ENCODE measurements at regions not wholly inside any gene's neighbourhood (a gene's known extent, or its start where the extent isn't known, plus 50 kb on each side); places are given as distances from the start of the nearest gene placed in this dataset.

DNA sequence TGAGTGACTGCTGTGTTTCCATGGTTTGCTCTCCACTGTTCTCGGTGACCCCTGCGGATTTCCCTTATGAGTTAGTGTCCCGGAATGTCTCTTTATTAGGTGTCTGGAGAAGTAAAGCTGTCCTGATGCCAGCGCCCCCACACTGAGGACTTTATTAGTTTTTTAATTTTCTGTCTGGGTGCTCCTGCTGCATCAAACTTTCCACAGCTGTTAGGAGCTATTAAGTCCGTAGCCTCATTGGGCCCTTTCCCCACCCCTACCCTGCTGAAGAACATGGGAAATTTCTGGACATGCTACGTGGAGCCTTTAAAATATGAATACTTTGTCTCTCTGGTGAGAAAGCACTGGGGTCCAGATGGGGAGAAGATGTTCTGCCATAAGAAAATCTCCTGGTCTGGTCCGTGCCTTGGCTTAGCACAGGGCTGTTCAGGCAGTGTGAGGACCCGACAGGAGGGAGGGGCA, 161.7 kb upstream of the HES1 start:
- Histone ChIP-seq H3K27me3 (ENCODE audit: control insufficient read depth, insufficient read depth, low read length) (no peaks in the 10 kb centered on the region), H3K36me3 (ENCODE audit: control insufficient read depth, insufficient read depth, low read length) (no peaks in the 10 kb centered on the region), H3K4me3 (ENCODE audit: low read length) (no peak overlapping the region), H3K27ac (ENCODE audit: low read length) (no peak overlapping the region), H3K9me3 (ENCODE audit: control insufficient read depth, low read depth, low read length) (no peaks in the 10 kb centered on the region), H3K4me1 (ENCODE audit: control insufficient read depth, insufficient read depth, low read length) (peaks cover 11% of the 10 kb centered on the region)
- no CpG with 5 or more reads among the region's 8 CpGs for WGBS (ENCODE audit: insufficient coverage, low lambda C conversion rate)
- no peak for DNase-seq

DNA sequence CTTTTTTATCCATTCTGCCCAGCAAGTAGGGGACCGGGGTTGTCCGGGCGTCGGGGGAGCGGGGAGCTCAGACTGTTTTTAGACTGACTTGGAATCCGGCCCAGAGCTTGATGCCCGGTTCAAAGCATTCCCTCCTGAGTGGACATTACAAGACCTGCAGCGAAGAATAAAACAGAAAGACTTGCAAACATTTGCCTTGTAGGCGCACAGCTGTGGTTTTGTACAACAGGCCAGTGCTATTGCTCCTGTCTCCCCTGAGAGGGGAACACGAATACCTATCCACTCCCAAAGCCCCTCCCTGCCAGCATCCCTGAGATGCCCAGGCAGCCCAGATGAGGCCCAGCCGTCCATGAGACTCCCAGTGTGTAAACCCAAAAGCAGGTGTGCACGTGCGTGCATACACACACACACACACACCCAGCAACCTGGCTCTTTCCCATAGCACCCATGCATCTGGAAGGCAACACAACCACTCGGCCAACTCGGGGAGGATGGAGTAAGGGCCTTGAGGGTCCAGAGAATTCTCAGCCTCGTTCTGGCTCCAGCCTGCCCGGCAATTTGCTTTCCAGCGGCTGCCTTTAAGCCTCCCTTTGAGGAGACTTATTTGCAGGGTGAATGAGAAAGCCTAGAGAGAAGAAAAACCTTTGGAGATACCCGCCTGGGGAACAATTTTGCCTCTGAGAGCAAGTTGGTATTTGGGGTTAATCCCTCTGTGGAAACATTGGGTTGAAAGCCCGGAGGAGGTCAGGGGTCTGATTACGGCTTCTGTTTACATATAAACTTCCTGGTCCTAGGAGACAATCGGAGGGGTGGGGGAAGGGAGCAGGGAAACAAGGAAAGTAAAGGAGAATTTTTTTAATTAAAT, 161.0 kb upstream of the HES1 start:
- no peak overlapping the region for H3K4me3 ChIP-seq (ENCODE audit: low read length)
- no peak overlapping the region for H3K27ac ChIP-seq (ENCODE audit: low read length)
- 40% methylated on average over 1 of the region's 22 CpGs for WGBS (ENCODE audit: insufficient coverage, low lambda C conversion rate)
- DNase-seq: peak in 1 of 2 donors; percentile 43
- H3K4me1 ChIP-seq (ENCODE audit: control insufficient read depth, insufficient read depth, low read length): peaks cover 11% of the 10 kb centered on the region
- H3K27me3 ChIP-seq (ENCODE audit: control insufficient read depth, insufficient read depth, low read length): no peaks in the 10 kb centered on the region
- H3K36me3 ChIP-seq (ENCODE audit: control insufficient read depth, insufficient read depth, low read length): no peaks in the 10 kb centered on the region
- no peaks in the 10 kb centered on the region for H3K9me3 ChIP-seq (ENCODE audit: control insufficient read depth, low read depth, low read length)

DNA sequence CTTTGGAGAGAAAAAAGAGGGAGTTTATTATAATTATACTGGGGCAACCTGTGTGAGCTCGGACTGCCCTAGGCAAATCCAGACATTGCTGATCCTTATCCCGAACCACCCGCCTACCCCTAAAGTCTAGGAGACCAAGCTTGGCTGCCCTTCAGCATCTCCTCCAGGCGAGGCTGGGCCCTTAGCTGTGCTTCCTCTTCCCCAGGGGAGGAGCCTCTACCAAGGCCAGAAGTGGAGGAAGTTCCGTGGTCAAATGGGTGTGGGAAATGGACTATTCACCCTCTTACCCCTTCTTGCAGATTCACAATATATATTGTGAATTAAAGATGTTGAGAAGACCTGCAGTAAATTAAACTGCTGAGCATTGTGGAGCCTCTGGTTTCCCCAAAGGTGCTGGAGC, 158.3 kb upstream of the HES1 start:
- Histone ChIP-seq H3K27me3 (ENCODE audit: control insufficient read depth, insufficient read depth, low read length) (no peaks in the 10 kb centered on the region), H3K4me1 (ENCODE audit: control insufficient read depth, insufficient read depth, low read length) (peaks cover 5% of the 10 kb centered on the region), H3K9me3 (ENCODE audit: control insufficient read depth, low read depth, low read length) (no peaks in the 10 kb centered on the region), H3K27ac (ENCODE audit: low read length) (no peak overlapping the region), H3K36me3 (ENCODE audit: control insufficient read depth, insufficient read depth, low read length) (no peaks in the 10 kb centered on the region), H3K4me3 (ENCODE audit: low read length) (no peak overlapping the region)
- WGBS (ENCODE audit: insufficient coverage, low lambda C conversion rate): no CpG with 5 or more reads among the region's 5 CpGs
- DNase-seq: no peak

DNA sequence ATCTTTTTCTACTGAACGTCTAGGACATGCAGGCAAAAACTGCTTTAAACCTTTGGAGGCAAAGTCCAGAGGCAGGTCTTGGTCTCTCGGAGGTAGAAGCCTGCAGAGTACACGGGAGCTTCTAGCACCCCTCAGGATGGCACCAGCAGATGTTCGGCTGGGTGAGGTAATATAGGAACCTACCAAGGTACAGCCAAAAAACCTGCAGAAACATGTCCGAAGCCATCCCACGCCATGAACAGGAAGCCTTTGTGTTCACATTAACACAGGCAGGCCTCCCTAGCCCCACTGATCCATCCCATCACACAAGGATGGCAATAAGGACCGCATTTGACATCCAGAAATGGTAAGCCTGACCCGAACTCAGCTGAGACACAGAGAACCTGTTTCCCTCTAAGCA, 157.9 kb upstream of the HES1 start:
- H3K4me3 ChIP-seq (ENCODE audit: low read length): no peak overlapping the region
- peaks cover 5% of the 10 kb centered on the region for H3K4me1 ChIP-seq (ENCODE audit: control insufficient read depth, insufficient read depth, low read length)
- WGBS (ENCODE audit: insufficient coverage, low lambda C conversion rate): no CpG with 5 or more reads among the region's 8 CpGs
- H3K27ac ChIP-seq (ENCODE audit: low read length): no peak overlapping the region
- H3K9me3 ChIP-seq (ENCODE audit: control insufficient read depth, low read depth, low read length): no peaks in the 10 kb centered on the region
- H3K36me3 ChIP-seq (ENCODE audit: control insufficient read depth, insufficient read depth, low read length): no peaks in the 10 kb centered on the region
- H3K27me3 ChIP-seq (ENCODE audit: control insufficient read depth, insufficient read depth, low read length): no peaks in the 10 kb centered on the region
- DNase-seq: no peak

DNA sequence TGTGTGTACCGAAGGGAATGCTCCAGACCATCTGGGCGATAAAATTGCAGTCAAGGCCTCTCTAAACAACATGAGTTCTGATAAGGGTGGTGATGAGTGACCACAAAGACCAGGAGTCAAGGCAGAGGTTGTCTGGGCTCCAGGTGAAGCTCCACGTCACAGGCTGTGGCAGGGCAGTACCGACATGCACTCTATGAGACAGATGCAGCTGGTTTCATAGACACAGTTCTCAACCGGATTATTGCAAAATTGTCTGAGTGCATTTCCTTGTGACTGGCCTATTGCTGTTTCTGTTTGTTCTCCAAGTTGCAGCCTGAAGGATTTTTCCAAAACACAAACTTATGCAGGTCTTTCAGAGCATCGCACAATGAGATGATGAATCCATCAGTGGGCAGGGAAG, 157.5 kb upstream of the HES1 start:
- Histone ChIP-seq H3K9me3 (ENCODE audit: control insufficient read depth, low read depth, low read length) (no peaks in the 10 kb centered on the region), H3K27me3 (ENCODE audit: control insufficient read depth, insufficient read depth, low read length) (no peaks in the 10 kb centered on the region), H3K27ac (ENCODE audit: low read length) (no peak overlapping the region), H3K4me3 (ENCODE audit: low read length) (no peak overlapping the region), H3K36me3 (ENCODE audit: control insufficient read depth, insufficient read depth, low read length) (no peaks in the 10 kb centered on the region), H3K4me1 (ENCODE audit: control insufficient read depth, insufficient read depth, low read length) (peaks cover 5% of the 10 kb centered on the region)
- WGBS (ENCODE audit: insufficient coverage, low lambda C conversion rate): no CpG with 5 or more reads among the region's 6 CpGs
- no peak for DNase-seq

DNA sequence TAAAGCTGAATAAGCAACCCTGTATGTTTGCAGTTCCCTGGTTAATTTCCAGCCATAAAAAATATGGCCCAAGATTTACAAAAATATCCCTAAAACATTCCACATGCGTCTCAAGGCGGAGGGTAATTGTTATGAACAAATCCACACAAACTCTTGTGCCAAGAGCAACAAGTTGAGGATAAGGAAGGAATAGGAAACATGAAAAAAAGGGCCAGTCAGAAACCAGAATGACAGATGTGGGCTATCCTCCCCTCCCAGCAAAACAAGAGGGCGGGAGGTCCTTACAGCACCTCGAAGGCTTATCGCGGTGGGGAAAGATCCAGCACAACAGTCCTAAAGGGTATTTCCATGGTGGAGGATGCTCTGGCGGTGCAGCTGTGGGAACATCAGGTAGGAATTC, 155.6 kb upstream of the HES1 start:
- H3K27me3 ChIP-seq (ENCODE audit: control insufficient read depth, insufficient read depth, low read length): no peaks in the 10 kb centered on the region
- no peak for DNase-seq

DNA sequence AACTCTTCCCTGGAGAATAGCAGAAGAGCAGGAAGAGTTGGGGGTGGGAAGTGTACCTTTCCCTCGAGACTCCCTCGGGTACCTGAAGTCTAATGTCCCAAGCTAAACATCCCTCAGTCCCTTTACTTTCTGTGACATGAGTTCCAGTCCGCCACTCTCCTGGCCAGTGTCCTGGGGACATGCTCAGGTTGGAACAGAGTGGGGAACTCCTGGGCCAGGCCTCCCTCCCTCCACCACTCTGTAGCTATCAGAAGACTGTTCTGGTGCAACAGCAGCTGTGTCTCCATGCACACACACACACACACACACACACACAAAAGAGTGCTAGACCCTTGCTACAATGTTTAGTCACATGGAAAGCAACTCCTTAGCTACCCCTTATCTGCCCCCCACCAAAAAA, 155.0 kb upstream of the HES1 start:
- H3K27ac ChIP-seq (ENCODE audit: low read length): no peak overlapping the region
- H3K4me1 ChIP-seq (ENCODE audit: control insufficient read depth, insufficient read depth, low read length): no peaks in the 10 kb centered on the region
- no CpG with 5 or more reads among the region's 3 CpGs for WGBS (ENCODE audit: insufficient coverage, low lambda C conversion rate)
- H3K9me3 ChIP-seq (ENCODE audit: control insufficient read depth, low read depth, low read length): no peaks in the 10 kb centered on the region
- H3K4me3 ChIP-seq (ENCODE audit: low read length): no peak overlapping the region
- H3K36me3 ChIP-seq (ENCODE audit: control insufficient read depth, insufficient read depth, low read length): no peaks in the 10 kb centered on the region
- H3K27me3 ChIP-seq (ENCODE audit: control insufficient read depth, insufficient read depth, low read length): no peaks in the 10 kb centered on the region
- no peak for DNase-seq

More for the DNA sequence above, 155.6 kb upstream of the HES1 start:
- Histone ChIP-seq H3K27ac (ENCODE audit: low read length) (no peak overlapping the region), H3K4me3 (ENCODE audit: low read length) (no peak overlapping the region), H3K4me1 (ENCODE audit: control insufficient read depth, insufficient read depth, low read length) (peaks cover under 1% of the 10 kb centered on the region), H3K36me3 (ENCODE audit: control insufficient read depth, insufficient read depth, low read length) (no peaks in the 10 kb centered on the region), H3K9me3 (ENCODE audit: control insufficient read depth, low read depth, low read length) (no peaks in the 10 kb centered on the region)
- no CpG with 5 or more reads among the region's 7 CpGs for WGBS (ENCODE audit: insufficient coverage, low lambda C conversion rate)

DNA sequence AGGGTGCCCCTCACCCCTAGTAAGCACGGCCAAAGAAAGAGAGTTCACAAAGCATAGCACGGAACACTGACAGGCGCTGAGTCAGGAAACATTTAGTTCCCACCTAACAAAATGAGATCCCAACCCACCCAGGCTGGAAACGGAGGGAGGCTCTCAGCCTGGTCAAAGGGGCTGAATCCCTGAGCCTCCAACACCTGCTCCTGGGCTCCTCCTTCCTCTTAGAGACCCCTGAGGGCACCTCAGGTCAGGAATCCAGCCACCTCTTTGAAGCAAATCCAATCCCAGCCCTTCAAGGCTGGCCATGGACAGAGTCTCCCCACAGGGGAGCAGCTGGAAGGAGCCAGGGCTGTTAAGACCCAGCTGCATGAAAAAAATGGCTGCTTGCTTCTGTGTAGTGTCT, 154.4 kb upstream of the HES1 start:
- Histone ChIP-seq H3K27ac (ENCODE audit: low read length) (no peak overlapping the region), H3K4me1 (ENCODE audit: control insufficient read depth, insufficient read depth, low read length) (no peaks in the 10 kb centered on the region), H3K9me3 (ENCODE audit: control insufficient read depth, low read depth, low read length) (no peaks in the 10 kb centered on the region), H3K36me3 (ENCODE audit: control insufficient read depth, insufficient read depth, low read length) (no peaks in the 10 kb centered on the region), H3K4me3 (ENCODE audit: low read length) (no peak overlapping the region), H3K27me3 (ENCODE audit: control insufficient read depth, insufficient read depth, low read length) (no peaks in the 10 kb centered on the region)
- no peak for DNase-seq
- WGBS (ENCODE audit: insufficient coverage, low lambda C conversion rate): no CpG with 5 or more reads among the region's 4 CpGs

DNA sequence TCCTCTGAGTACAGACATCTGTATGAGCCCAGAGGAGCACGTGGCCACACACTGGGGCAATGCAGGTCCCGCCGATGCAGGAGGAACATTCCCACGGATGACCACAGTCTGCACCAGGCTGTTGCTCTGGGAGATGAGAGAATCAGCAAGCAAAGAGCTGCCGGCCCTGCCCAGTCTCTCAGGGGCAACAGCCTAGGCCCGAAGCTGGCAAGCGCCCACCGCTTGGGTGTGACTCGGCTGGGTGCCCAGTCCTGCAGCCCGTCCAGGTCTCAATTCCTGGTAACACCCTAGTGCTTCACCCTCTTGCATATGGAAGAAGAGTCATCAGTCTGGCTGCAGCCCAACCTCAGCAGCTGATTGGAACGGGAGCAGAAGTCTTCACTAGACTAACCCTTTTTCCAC, 153.7 kb upstream of the HES1 start:
- Histone ChIP-seq H3K27ac (ENCODE audit: low read length) (no peak overlapping the region), H3K4me3 (ENCODE audit: low read length) (no peak overlapping the region), H3K9me3 (ENCODE audit: control insufficient read depth, low read depth, low read length) (no peaks in the 10 kb centered on the region), H3K4me1 (ENCODE audit: control insufficient read depth, insufficient read depth, low read length) (no peaks in the 10 kb centered on the region), H3K36me3 (ENCODE audit: control insufficient read depth, insufficient read depth, low read length) (no peaks in the 10 kb centered on the region), H3K27me3 (ENCODE audit: control insufficient read depth, insufficient read depth, low read length) (no peaks in the 10 kb centered on the region)
- DNase-seq: no peak
- WGBS (ENCODE audit: insufficient coverage, low lambda C conversion rate): no CpG with 5 or more reads among the region's 11 CpGs

DNA sequence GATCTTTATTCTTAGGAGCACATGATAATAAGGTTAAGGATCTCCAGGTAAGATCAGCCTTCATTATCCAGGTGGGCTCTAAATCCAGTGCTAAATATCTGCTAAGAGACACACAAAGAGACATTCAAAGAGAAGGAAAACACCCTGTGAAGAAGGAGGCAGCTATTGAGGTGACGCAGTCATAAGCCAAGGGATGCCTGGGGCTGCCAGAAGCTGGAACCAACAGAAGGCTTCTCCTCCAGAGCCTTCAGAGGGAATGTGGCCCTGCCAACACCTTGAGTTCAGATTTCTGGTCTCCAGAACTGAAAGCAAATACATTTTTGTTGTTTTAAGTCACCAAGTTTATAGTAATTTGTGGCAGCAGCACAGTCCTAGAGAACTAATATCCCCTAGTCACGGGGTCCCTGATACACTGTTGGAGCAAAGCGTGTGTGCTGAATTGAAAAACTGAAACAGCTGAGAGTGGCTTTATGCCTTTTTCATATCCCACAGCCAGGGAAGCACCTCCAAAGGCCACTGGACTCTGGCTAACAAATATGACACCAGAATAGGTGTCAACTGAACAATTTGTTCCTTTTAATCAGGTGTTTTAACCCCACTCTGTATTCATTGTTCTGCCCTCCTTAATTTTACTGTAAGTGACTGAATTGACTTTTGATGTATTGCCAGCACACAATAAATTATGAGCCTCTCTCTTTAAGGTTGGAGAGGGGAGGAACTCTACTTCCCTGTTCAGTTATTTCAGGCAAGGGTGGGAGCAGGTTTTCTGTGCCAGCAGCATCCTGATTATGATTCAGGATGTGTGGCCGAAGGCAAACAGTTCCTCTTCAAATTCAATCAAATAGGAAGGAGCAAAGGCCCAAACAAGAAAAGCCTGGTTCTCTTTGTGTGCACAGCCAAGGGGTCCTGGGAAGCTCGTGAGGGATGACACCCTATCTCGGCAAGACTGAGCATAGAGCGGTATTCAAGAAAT, 151.8 kb upstream of the HES1 start:
- Histone ChIP-seq H3K4me1 (ENCODE audit: control insufficient read depth, insufficient read depth, low read length) (no peaks in the 10 kb centered on the region), H3K27ac (ENCODE audit: low read length) (no peak overlapping the region), H3K27me3 (ENCODE audit: control insufficient read depth, insufficient read depth, low read length) (no peaks in the 10 kb centered on the region), H3K36me3 (ENCODE audit: control insufficient read depth, insufficient read depth, low read length) (no peaks in the 10 kb centered on the region), H3K4me3 (ENCODE audit: low read length) (no peak overlapping the region), H3K9me3 (ENCODE audit: control insufficient read depth, low read depth, low read length) (no peaks in the 10 kb centered on the region)
- 100% methylated on average over 1 of the region's 7 CpGs for WGBS (ENCODE audit: insufficient coverage, low lambda C conversion rate)
- no peak for DNase-seq

Data from large intestine (tissue), 3 donors.